A204.1 (cell line): ENCODE measurements at regions not wholly inside any gene's neighbourhood (a gene's known extent, or its start where the extent isn't known, plus 50 kb on each side); places are given as distances from the start of the nearest gene placed in this dataset.

ENCODE experiments used
- FAIRE-seq: peaks from 2 replicates; lab custom pipeline; 2012; peaks lifted over from hg19 to GRCh38; lab: Jason Lieb, UNC

DNA sequence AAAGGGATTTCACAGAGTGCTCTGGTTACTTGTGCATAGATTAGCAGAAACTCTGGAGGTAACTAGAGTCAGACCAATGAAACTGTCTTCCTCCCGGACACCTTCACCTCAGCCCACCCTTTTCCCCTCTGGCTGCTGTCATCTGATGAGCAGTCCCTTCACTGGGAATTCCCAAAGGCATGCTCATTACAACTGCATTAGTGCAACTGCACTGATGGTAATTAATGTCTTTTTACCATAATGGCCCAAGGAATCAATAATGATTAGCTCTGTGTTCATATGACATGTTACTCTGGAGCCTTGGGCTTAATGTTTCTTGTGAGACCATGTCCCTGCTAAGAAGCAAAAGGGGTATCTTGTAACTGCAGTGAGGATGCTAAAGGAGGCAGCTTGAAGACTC, 304.5 kb downstream of the GRIN2B start:
- no peak for FAIRE-seq

DNA sequence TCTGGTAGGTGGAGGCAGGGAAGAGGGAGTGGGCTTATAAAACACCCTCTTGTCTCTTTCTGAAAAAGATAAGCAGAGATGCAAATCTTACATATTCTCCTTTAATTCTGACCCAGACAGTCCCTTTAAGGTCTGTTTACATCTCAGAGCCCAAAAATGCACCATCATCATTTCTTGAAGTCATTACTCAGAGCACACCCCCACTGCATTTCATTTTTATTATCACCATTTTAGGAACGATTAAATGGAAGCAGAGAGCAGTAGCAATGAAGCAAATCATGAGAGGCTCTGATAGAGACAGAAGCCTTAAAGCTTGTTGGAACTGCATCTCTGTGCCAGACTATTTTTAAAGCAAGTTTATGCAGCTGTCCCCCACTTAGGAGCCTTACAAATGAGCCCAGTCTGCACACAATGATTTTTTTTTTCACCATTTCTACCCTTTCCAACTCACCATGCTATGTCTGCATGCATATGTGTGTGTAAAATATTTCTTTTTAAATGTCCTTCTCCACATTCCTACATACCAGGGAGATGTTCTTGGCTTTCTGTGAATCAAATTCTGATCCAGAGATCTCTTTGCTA, 311.0 kb downstream of the GRIN2B start:
- FAIRE-seq: no peak

DNA sequence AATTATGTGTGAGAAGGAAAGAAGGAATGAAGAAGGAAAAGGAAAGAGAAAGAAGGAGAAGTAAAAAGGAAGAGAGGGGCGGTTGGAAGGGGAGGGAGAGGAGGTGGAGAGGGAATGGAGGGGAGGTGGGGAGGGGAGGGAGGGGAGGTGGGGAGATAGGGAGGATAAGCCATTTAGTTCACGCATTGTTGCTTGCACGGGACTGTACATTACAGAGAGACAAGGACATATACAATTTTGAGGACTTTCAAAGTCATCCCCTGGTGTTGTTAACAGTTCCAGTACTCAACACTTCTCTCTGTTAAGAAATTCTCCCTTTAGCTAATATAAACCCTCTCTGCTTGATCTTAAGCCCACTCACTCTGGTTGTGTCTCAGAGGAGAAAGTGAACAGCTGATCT, 312.5 kb downstream of the GRIN2B start:
- no peak for FAIRE-seq

DNA sequence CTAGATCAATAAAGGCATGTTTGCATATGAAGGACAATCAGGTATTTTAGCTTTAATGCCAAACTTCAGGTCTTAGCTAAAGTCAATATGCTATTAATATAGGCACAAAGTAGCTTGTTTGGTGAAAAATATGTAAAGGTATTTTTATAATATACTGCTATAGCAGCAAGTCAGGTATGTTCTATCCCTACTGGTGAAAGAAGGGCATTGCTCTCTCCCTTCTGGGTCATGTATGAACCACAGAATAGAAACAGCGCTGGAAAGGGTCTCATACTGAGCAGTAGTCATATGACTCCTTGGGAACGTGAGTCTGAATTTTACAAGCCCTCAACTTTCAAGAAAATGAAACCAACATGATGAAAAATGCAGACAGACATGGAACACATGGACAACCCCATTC, 314.6 kb downstream of the GRIN2B start:
- FAIRE-seq: no peak

DNA sequence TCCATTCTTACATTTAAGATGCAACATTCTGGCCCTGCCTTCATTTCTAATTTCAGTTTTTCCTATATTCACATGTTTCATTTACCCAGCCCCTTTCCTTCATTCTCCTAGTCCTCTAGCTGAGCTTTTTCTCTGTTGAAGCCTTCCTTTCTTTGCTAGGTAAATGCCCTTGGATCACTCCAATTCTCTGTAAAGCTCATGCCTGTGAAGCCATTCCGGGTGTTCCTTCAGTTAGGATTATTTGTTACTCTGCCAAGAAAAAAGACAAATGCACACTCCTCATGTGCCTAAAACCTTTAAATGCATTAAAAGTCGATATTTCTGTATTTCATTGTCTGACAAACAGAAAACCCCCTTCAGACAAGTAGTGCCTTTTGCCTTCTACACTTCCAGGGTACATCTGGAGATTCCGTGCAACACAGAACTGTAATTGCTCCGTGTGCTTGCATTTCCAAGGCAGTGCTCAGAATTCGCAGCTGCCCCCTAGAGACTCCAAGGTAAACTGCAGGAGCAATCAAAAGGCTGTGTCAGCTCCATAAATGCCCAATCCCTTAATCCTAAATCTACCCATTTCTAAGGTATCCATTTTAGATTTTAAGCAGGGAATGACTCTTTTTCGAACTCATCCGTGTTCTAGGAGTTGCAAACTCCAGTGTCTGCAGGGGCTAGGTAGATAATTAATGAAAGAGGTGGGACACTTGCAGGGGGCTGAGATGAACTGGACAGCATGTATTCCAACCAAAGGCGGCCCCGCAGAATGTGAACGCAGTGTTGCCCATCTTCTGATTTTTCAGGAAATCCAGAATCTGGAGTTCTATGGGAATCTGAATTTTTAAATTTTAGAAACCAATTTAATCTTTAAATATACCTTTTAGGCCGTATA, 320.2 kb downstream of the GRIN2B start:
- FAIRE-seq: no peak

DNA sequence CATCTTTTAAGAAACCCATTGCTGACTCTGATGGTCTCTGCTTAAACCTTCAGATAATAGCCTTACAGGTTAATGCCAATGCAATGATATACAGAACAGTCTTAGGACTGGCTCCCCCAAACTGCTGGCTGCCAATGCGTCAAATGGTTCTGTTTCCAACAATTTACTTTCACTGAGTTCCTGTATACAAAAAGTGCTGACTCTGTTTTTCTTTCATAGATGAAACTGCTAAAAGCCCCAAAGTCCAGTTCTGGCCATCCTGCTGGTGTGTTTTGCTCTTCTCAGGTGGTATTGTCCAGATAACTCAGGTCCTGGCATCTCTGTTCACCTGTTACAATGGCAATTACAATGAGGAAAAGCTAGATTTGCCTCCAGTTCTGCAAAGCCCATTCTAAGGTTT, 326.9 kb downstream of the GRIN2B start:
- FAIRE-seq: no peak

DNA sequence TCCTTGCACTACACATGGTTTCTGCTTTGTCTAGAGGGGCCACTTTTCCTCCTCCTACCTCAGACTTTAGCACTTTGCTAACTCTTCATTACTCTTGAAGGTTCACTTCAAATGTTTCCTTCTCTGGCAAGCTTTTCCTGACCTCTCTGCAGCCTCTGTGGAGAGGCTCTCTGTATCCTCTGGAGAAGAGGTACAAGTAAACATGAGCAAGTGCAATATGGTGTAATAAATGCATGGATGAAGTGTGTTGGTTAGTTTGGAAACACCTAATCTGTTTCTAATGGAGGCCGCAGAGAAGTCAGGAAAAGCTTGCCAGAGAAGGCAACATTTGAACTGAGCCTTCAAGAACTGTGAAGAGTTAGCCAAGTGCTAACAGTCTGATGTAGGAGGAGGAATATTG, 329.3 kb downstream of the GRIN2B start:
- FAIRE-seq: no peak

DNA sequence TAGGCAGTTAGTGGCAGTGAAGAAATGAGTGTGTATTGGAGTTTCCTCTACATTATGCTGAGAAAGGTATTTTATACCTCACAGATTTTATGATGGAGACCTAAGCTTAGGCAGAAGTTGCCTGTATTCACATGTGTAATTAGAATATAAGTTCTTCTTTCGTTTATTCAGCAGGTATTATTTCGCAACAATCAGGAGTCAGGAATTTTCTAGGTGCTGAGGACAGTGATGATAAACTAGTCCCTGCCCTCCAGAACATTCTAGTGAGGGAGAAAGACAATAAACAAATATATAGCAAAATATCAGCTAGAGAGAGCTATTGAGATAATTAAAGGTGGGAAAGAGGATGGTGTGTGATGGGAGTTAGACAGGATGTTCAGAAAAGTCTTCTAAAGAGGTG, 345.7 kb downstream of the GRIN2B start:
- FAIRE-seq: no peak

DNA sequence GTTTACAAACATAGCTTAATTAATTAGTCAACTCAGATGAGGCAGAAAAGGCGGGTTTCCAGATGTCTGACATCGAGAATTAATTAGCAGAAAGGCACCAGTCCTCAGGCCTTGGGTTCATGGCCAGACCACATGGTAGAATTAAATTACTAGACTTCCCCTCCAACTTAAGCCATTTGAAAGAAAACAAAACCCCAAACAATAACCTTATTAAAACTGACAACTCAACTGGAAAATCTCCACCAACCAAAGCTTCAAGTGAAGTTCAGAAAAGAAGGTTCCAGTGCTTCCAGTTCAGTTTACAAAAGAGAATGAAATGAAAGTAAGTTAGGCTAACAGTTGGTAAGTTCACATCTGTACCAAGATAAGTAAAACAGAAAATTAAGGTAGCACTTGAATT, 349.5 kb downstream of the GRIN2B start:
- FAIRE-seq: no peak

DNA sequence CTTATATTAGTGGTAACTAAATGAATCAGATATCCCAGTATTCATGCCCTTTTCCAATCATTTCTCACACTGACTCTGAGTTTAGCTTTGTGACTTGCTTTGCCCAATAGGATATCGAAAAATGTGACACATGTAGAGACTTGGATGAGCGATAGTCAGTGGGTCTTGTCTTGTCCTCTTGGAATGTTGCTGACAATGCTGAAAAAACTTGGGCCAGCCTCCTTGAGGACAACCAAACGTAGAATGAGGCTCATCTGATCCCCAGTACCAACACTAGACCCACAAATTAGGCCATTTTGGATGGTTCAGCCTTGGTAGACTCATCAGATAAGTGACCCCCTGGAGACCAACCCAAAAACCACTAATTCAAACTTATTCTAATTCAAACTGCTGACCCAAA, 351.0 kb downstream of the GRIN2B start:
- no peak for FAIRE-seq

DNA sequence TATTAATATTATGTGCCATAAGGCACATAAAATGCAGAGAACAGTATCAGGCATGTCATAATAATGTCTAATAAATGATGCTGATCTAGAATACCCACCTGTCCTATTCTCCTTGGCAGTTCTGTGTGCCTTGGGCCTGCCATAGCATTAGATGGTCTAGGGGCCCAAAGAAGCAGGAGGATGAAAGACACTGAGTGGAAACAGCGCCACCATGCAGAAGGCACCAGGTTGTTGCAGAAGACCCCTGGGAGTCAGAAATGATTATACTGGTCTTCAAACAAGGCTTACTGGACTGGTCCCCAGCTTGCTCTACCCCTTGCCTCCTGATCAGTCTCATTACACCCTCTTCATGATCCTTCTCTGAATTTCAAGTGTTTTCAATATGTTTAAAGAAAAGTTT, 353.3 kb downstream of the GRIN2B start:
- no peak for FAIRE-seq

DNA sequence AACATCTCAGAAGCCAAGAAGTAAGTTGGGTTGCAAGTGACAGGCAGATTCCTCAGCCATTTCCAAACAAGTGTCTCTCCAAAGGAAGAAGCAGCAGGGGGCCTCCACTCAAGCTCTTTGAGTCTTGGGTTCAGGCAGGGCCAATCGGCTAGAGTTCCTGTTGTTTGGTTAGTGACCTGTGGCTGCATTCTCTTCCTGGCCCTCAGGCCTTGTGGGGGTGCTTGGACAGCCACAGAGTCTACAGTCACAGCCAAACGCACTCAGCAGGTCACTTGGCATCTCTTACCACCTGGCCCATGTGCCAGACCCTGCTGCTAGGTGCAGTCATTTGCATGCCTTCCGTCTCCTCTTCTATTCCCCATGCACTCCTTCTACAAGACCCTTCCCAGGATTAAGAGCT, 353.9 kb downstream of the GRIN2B start:
- no peak for FAIRE-seq

DNA sequence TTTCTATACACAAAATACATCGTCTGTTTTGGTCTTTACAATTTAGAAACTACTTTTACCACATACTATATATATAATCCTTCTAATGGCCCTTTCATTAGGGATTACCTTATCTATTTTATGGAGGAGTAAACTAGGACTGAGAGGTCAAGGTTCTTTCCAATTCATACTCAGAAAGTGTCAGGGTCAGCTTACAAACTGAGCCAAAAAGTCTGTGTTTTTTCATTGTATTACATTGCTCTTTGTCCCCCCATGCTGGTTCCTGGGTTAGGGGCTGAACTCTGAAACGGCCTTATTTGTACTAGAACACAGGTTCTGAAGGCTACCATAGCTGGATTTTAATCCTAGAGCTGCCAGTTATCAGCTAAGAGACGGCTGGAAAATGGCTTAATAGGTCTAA, 368.1 kb downstream of the GRIN2B start:
- no peak for FAIRE-seq

DNA sequence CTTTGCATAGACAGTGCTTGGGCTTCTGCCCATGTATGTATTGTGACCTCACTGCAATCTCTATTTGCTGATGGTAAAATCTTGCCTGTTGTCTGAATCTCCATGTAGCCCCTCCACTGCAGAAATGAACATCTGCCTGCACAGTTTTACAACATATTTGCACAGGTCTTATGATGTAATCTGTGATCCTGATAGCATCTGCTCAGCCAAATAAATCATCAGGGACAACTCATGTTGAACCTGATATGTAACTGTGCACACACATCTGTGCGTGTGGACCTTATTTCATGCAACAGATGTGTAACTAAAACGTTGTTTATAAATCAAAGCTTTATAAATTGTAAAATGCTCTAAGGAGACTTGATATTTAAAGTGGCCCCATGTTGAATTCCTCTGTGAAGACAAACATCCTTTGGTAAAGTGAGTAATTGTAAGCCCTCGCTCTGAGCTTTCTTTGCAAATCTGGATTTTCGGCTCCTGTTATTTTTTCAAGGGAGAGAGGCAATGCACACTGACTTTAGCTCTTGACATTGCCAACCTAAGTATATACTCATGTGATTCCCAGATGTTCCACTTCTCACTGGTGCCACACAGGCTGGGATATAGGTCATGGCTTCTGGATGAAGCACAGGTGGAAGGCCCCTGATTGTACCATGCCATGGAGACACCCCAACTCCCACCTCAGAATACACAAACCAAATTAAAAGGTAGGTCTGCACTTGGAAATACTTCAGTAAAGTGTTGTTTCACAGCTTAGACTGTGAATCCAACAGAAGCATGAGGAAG, 371.3 kb downstream of the GRIN2B start:
- no peak for FAIRE-seq

DNA sequence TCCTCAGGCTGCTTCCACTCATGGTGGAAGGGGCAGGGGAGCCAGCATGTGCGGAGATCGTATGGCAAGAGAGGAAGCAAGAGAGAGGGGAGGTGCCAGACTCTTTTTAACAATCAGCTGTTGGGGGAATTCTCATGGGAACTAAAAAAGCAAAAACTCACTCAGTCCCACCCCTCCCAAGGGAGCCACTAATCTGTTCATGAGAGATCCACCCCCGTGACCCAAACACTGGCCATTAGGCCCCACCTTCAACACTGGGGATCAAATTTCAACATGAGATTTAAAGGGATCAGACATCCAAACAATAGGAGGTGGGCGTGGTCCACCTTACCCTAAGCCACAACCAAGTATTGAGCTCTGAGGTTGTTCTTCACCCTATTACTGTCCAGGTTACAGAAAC, 375.1 kb downstream of the GRIN2B start:
- no peak for FAIRE-seq

DNA sequence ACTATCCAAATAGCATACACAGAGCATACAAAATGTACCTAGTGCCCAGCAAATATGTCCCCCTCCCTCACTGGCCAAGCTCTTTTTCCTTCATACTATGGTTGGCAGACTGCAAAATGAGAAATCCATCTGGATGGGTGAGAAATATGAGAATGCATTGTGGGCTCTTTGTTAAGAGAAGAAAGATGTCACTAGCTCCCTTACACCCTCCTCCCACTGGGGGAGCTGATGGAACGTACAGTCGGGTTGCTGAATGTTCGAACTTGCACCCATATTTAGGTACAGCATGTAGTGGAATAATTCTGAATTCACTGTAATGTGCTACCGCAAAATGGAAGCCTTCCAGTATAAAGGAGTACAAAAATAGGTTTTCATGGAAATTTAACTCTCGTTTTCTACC, 377.4 kb downstream of the GRIN2B start:
- no peak for FAIRE-seq

DNA sequence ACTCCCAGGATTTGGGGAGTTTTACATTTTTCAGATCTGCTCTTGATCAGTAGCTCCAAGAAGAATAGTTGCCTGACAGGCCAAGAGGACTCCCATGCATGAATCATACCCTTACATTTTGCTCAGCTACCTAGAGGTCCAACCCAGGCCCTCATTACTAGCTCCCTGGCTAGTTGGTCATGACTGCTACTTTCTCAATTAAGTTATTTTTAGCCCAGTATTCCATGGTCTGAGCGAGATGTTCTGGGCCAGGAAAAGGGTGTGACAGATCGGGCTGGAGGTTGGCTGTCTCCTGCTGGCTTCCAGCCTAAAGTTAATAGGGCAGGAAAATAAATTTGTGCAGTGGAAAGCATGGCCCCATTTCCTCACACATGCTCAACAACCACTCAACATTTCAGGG, 379.2 kb downstream of the GRIN2B start:
- no peak for FAIRE-seq

DNA sequence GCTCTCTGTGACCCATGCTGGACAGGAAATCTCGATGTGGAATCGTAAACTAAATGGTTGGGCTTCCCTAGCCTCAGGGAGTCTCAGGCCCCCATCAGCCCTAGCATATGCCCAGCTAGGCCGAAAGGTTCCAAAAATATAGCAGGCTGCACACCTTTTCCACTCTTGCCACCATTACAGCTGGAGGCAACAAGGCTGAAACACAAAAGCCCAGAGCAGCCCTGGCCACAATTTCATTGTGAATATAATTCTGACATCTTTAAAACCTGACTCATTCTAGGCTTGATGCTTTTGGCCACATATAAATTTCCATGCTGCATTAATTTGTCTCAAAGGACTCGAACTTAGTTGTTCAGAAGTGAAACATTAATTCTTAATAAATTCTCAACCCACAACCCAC, 382.2 kb downstream of the GRIN2B start:
- no peak for FAIRE-seq

DNA sequence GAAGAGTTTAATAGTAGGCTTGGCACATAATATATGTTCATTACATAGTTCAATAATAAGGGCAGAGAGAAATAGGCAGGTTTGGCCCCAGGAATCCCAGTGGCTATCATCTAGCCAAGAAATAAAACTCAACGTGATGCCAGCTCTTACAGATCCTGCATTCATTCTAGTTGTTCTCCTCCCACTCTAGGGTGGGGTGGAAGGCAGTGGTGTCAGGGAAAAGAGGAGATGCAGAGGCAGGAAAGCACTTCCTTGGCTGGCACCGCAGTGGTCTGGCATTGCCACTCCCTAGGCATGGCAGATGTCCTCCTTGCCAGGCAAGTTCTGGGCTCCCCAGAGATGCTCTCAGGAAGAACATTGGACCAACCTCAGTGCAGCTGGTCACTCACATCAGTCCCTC, 383.6 kb downstream of the GRIN2B start:
- no peak for FAIRE-seq

DNA sequence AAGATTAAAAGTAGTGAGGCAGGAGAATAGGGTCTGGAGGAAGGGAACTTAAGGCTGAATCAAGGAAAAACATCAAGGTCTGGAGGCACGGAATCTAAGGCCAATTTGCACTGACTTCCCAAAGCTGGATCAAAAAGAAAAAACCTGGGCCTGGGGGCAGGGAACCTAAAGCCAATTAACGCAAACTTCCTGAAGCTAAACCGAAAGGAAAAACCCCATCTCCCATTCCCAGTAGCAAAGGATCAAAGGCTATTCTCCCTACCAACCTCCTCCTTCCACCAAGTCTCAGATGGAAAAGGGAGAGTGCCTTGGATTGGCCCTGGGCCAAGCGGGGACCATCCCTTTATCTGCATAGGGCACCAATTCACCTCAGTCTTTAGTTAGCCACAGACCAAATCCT, 384.2 kb downstream of the GRIN2B start:
- FAIRE-seq: no peak

DNA sequence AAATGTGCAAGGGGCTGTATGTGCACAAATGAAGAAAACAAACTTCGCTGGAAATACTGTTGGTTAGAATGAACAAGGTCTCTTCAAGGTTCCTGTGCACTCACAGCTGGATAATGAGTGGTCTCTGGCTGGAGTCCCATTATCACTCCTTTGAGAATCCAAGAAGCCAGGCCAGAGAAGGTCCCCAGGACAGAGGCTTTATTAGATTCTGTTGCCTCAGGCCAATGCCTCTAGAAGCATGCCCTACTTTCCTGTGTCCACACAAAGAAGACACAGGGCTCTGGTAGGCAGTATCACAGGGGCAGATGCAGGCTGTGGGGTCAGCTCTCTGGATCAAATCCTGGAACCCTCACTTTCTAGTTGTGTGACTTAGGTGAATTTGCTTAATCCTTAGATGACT, 384.7 kb downstream of the GRIN2B start:
- no peak for FAIRE-seq

DNA sequence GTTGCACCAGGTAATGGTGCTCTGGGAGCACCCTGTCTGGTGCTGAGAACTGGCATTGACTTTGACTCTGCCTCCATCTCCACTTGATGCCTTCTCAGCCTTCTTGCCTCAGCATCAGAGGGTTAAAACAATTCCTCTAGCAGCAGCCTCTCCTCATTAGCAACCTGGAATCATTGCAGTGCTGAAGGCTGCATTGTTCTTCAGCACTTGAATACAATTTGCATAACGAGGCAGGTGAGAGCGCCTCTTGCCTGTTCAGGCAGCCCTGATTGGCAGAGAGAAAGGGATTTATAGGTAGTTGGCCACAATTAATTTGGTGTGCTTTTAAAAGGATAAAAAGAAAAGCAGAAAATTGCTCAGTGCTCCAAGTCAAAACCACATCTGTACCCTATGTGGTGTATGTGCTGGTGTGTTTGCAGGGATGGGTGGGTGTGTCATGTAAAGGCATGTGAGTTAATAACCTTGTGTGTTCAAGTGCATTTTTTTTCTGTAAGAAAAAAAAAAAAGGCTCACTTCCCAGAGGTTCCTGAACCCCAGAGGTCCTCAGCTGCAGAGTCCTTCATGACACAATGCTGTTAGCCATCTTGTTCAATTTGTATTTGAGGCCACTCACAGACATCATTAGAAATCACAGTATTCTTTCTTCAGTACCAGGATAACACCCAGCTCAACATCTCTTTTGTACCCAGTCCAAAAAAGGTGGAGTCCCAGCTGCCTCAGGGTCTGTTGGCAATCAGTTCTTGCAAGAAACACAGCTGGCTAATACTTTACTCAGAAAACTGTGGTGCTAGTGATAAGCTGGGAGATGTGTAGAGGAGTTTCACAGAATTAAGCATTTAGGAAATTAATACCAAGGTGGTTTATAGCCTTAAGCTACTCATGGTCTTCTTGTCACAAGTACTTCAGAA, 385.6 kb downstream of the GRIN2B start:
- FAIRE-seq: no peak
